Activated CD4-positive, alpha-beta T cell treated with anti-CD3 and anti-CD28 coated beads, Interleukin-2, Interleukin-4, amounts not matched to agents 100 ng/mL and 50 ng/mL, durations not matched to agents 16 hours and 8 hours (primary cell): ENCODE measurements at regions not wholly inside any gene's neighbourhood (a gene's known extent, or its start where the extent isn't known, plus 50 kb on each side); places are given as distances from the start of the nearest gene placed in this dataset.
A peak's percentile ranks its signal among the peaks of the same experiment; 100 is the strongest.

ENCODE experiments used
- DNase-seq: peaks from one replicate; pipeline ENCODE4 v3.0.0-alpha.2; 2020; ENCODE audit warnings: low spot score

DNA sequence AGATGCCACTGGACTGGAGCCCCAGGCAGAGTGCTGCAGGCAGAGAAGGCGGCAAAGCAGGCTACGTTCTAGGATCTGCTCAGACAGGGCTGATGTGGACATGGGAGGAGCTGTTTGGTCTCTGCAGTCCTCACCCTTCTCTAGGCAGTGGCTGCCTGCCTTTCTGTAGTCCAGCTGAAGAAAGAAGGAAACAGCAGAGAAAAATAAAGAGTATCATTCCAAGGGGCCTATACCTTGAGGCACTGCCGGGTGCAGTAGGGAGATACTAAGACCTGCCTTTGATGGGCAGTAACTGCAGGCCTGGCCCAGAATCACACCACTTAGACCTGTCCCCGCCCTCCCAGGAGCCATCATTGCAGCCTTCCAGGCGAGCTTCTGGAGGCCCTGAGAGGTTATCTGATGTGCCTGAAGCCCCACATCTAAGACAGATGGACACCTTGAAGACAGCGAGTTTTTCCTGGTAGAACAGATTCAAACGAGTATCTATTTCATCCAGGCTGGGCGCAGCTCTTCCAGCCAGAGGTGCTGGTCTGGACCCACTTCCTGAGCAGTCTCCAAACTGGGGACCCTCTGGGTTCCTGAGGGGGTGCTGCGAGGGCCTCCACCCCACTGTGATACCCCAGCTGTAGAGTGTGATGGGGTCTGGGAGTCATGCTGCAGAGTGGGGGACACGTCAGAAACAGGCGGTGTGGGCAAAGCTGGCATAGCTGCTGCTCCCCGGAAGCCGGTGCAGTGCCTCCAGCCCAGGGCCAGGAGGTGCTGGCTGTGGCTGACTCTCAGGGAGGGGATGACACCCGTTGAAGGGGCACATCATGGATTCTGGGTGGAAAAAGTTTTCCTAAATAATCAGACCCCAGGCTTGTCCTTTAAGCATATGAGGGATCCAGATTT, 87.3 kb upstream of the OTOS start:
- DNase-seq = no peak

DNA sequence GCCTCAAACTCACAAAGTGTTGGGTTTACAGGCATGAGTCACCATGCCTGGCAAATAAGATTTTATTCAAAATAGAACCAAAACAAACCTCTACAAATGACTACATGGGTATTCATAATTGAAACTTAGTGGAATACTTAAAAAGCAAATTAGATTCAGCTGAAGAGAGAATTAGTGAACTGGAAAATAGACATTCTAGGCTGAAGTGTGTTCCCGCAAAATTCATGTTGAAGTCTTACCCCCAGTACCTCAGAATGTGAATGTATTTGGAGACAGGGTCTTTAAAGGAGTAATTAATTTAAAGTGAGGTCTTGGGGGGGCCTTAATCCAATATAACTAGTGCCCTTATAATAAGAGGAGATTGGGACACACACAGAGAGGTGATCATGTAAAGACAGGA, 88.5 kb upstream of the OTOS start:
- DNase-seq = no peak

DNA sequence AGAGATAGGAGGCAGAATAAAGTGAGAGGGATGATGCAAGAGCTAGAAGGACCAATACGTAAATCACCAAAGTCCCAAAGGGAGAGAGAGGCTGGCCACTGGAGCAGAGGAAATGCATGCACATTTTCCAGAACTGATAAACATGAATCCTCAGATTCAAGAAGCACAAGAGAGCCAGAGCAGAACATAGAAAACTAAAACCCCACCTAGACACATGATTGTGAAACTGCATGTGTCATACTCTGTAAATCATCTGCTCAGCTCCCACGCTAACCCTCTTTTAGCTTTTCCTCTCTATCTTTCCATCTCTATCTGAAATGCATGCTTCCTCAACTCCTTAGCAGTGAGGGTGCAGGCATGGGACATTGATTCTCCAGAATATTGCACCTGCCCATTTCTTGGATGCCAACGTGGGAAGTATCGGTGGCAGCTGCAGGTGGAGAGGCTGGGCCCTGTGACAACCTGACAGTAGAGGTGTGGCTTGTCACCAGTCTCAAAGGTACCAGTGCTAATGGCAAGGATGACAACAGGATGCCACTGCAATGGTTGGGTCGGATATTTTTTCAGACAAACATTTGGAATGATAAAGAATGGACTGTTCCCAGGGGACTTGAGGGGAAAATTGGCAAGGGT, 89.3 kb upstream of the OTOS start:
- no peak for DNase-seq

DNA sequence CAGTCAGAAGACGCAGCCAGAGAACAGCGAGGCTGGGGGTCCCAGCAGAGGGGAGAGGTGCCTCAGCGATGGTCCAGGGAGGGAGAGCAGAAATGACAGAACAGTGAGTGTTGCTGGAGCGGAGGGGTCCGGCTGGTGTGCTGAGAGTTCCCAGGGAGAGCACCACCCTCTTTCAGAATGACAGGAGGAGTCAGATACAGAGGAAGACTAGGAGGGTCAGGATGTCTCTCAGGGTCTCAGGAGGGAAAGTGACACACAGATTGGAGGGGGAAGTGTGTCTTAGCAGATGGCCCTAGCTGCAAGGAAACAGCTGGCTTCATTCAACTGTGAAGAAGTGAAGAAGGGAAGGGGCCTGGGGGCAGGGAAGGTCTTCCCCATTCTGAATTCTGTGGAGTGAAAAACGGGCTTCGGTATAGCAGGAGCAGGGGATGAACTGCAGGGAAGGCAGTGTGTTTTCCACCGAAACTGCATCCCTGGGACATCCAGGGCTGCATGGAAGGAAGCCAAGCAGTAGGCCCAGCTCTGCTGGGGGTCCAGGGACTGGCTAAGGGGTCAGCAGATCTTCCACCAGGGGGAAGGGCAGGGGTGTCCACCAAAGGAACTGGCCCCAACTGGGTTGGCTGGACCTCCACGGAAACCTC, 90.0 kb upstream of the OTOS start:
- no peak for DNase-seq

DNA sequence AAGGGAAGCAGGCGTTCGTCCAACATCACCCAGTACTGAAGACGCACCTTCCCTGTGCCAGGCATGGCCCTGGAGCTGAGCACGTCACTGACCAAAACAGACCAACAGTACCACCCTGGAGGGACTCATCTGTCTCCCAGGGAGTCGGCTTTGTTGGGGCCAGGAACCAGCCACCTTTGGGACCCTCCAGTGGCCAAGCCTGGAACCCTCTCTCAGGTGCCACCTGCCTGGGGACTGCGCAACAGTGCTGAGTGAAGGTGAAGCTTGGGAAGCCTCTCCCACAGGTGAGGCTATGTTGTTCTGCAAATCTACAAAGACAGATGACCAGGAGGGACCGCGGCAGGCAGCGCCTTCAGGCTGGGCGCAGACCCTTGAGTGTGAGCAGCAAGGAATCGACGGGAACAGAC, 91.4 kb upstream of the OTOS start:
- no peak for DNase-seq

DNA sequence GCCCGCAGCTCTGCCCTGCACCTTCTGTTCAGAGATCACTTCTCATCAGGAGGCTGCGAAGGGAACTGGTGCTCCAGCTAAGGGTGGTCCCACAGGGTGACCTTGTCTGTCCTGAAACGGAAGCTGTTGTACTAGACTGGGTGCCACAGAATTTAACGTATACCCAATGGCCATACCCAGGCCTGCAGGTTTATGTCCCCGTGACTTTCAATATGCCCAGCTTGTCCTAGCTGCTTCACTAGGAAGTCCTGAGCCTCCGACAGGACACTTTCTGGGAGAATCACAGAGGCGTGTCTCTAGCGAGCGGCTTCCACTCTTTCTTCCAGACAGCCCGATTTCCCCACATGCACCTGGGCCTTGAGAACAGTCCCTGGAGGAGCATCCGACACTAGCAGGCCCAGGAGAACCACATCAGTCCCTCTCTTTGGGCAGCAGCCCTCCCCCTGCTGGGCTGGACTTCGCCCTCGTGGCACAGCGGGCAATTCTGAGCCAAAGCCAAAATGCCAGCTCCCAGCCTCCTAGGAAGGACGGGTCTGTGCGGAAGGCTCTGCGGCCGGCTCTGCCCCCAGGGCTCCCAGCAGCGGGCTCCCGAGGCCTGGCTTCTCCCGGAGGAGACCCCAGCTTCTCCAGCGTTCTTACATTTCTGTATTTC, 91.9 kb upstream of the OTOS start:
- DNase-seq = no peak

DNA sequence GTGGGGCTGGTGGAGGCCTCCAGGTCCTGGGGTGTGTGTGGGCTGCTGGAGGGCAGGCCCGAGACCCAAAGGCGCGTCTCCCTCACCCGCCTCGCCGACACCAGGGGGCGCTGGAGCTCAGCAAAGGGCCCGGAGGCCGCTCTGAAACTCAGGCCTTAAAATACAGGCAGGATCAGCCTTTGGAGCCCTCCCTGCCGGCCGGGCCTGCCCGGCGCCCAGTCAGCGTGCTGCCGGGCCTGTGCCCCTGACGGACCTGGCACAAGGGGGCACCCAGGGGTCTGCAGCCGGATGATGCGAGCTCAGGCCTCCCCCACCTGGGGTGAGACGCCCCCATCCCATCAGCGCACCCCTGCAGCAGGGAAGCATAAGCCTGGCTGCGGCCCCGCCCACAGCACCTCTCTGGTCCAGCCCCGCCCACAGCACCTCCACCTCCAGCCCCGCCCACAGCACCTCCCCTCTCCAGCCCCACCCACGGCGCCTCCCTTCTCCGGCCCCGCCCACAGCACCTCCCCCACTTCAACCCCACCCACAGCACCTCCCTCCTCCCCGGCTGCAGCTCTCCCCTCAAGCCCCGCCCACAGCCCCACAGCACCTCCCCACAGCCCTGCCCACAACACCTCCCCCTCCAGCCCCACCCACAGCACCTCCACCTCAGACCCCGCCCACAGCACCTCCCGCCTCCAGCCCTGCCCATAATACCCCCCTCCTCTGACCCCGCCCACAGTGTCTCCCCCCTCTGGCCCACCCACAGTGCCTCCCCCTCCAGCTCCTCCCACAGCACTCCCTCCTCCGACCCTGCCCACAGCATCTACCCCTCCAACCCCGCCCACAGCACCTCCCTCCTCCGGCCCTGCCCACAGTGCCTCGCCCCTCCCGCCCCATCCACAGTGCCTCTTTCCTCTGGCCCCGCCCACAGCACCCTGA, 92.8 kb upstream of the OTOS start:
- peak; percentile 64 for DNase-seq

DNA sequence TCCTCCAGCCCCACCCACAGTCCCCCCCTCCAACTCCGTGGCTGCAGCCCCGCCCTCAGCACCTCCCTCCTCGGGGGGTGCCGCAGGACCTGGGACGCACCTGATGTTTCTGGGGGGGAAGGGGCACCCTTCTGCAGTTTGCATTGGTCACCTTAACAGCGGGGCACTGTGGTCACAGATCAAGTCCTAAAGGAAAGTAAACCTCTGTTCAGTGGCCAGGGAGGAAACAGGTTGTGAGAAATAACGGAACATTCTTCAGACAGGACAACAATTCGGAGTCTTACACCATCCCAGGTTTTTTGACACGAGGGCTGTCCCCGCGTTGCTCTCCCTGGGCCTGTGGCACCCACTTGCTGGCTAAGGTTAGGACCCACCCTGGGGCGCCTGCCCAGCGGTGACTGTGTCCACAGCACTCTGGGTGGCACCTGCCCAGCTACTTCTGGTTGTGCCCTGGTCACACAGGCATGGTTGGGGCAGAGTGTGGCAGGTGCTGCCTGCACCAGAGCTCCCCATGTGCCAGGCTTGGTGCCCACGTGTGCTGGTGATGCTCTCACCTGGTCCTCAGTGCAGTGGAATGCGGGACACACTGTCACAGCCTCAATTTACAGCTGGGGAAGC, 93.5 kb upstream of the OTOS start:
- no peak for DNase-seq

DNA sequence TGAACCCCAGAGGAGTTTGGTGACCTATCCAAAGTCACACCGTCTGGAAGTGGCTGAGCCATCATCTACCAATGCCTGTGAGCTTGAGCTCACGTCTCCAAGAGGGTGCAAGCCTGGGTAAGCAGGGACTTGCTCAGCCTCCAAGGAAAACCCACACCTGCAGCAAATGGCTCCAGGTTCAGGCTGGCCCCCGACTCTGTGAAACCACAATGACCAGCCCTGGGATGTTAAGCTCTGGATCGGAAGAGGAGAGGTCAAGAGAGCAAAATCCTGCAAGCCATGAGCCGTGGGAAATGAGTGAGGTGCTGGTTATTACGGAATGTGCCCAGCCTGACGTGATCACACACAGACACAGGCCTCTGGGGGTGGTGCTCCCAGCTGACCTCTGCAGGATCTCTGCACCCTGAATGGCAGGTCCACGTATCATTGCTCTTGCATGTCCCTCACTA, 94.1 kb upstream of the OTOS start:
- DNase-seq = no peak

DNA sequence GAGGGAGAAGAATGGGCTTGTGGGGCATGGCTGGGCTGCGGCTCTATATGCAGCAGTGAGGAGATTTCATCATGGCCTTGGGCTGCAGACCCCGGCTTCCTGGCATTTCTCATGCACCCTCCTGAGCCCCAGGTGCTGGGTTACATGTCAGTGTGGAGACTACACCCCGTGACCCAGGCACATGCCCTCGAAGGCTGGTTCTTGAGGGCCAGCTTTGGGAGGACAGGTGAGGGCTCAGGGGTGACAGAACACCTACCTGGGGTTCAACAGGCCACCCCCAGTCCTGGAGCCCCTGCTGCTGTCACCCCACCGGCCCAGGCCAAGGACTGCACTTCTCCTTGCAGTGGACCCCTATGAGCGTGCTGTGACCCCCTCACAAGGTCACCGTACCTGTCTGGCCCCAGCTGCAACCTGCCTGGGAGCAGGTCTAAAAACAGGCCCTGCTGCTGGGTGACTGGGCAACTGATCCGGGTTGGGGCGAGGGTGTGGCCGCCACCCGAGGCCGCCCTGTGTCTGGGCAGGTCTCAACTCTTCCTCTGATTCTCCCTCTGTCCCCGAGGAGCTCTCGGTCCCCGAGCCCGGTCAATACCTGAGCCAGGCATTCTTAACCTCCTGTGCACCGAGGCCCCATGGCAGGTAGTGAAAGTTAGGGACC, 94.8 kb upstream of the OTOS start:
- no peak for DNase-seq

DNA sequence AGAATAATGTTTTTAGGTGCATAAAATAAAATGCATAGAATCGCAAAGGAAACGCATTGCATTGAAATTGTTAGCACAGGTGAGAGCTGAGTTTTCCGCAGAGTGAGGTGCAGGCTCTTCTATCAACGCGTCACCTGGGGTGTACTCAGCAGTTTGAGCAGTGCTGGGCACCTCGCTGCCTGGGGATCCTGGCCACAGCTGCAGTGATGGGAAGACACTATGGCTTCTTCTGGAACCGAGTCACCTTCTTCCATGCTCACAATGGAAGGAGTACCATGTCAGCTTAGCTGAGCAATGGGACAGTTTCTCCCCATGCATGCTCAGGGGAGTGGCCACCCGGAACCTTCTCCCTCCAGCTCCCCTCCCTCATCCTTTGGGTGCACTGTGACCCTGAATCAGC, 95.4 kb upstream of the OTOS start:
- DNase-seq = no peak

DNA sequence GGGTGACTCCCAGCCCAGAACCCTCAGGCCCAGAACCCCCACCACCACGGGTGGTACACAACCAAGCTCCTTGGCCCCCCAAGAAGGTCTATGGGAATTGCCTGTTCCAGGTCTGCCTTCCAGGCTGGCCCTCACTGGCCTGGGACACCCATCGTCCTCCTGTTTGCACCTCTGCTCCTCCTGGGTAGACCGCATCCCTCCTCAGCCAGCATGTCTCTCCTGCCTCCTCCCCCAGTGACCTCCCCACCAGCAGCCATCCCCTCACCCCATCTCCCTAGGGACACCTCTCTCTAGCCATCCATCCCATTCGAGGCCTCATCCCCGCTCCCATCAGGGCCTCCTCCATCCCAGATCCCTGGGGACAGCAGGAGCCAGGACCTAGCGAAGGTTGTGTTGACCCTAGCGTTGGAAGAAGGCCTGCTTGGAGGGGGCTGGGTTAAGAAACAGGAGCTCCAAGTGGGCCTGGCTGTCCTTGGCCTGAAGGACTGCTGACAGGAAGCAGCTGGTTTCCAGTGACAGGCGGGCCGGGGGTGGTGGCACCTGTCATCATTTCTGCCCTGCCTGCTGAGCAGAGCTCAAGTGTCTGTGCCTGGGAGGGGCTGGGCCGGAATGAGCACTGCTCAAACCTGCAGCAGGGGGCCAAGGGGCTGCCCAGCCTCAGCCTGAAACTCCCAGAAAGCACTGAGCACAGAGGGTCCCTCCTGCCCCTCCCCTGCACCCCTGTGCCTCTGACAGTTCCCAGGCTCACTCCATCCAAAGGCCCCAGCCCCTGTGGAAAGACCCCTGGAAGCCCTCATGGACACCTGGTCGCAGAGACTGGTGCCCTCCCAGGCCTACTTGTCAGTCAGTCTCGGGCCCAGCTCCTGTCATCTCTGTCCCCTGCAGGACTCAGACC, 96.0 kb upstream of the OTOS start:
- DNase-seq = no peak

DNA sequence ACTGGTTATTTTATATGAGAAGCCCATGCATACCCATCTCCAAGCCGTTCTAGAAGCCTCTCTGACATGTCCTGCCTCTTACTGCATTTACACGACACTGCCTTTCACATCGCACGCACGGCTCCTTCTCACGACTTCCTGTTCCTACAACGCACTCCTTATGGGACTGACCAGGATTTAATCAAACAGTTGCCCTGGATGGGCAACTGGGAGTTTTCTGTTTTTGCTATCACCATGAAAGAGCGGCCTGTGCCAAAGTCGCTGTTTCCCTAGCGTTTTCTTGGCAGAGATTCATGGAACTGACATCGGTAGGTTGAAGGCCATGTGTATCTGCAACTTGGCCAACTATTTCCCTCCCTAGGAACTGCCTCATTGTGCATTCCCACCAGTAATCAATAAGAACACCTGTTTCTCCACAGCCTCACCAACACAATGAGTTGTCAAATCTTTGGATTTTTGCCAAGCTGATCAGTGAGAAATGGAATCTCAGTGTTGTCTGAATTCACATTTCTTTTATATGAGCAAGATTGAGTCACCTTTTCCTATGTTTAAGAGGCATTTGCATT, 97.2 kb upstream of the OTOS start:
- DNase-seq = no peak

DNA sequence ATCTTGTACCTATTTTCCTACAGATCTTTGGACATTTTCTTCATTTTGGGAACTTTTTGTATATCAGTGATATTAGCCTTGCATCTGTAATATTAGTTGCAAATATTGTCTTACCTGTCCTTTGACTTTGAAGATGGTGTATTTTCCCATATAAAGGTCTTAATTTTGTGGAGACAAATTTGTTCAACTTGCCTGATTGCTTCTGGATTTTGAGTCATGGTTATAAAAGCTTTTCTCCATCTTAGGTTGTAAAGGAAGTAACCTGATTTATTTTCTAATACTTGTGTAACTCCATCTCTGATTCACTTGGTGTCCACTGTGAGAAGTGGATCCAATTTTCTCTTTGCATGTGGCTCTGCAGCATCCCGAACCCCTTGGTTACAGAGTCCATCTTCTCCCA, 97.7 kb upstream of the OTOS start:
- no peak for DNase-seq

DNA sequence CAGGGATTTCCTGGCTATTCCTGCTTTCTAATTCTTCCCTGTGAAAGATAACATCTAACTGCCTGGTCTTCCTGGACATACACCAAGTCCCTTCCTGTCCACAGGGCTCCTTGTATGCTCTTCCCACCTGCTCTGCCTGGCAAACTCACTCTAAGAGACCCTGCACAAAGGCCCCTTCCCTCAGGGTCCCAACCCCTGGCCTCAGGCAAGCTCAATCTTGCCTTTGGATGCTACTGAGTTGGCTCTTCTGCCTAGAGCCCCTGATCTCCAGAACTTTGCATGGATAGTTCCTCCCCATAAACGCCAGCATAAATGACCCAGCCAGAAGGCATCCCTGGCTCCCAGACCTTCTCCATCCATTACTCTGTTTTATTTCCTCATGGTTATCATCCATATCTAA, 98.3 kb upstream of the OTOS start:
- no peak for DNase-seq

DNA sequence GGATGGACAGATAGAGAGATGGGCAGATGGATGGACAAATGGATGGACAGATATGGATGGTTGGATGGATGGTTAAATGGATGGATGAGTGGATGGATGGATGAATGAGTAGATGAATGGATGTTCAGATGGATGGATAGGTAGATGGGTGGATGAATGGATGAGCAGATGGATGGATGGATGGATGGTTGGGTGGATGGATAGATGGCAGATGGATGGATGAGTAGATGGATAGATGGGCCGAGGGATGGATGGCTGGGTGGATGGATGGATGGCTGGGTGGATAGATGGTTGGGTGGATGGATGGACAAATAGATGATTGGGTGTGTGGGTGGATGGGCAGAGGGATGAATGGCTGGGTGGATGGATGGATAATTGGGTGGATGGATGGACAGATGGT, 98.9 kb upstream of the OTOS start:
- no peak for DNase-seq

DNA sequence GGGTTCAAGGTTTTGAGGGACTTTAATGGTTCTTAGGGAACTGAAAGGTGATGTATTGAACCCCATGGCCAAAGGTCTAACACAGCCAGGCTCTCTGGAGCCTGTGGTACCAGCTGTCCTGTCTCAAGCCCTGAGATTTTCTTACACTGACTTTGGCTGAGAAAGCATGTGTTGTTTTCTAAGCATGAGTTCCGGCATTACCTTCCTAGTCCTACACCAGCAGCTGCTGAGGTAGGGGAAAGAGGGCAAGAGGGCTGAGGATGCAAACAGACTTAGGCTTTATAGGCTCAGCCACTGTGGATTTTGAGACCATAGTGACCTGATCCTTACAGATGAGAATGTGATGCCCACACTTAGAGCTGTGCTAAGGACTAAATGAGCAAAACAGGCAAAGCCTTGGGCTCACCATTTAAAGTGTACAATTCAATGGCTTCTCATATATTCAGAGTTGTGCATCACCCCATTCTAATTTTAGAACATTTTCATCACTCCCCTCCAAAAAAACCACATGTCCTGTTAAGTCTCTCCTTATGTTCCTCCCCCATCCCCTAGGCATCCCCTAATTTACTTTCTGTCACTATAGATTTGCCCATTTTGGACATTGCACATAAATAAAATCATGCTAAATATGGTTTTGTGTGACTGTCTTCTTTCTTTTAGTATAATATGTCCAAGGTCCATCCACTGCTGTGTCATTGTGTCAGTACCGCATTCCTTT, 99.7 kb upstream of the OTOS start:
- DNase-seq = no peak

DNA sequence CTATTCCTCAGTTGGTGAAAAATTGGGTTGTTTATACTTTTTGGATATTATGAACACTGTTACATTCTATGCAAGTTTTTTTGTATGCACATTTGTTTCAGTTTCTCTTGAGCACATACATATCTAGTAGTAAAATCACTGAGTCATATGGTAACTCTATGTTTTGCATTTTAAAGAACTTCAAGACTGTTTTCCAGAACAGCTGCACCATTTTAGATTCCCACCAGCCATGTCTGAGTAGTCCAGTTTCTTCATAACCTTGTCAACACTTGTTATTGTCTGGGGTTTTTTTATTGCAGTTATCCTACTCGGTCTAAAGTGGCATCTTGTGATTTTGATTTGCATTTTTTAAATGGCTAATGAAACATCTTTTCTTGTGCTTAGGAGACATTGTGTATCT, 100.3 kb upstream of the OTOS start:
- no peak for DNase-seq

DNA sequence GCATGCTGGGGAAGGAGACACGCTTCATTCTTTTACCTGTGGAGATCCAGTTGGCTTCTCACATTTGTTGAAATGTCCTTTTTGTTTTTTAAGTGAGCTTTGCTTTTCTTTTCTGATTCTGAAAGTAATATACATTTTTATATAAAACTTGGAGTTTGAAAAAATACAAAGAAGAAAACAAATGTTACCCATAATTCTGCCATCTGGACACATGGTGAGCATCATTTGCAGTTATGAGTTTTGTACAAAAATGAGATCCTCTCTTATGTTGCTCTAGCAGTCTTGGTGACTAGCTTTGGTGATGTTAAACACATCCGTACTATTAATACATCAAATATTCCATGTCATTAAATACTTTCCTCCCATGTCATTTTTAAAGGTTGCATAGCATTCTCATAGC, 101.1 kb upstream of the OTOS start:
- DNase-seq = no peak
